ENCODE measurements at regions not wholly inside any gene's neighbourhood (a gene's known extent, or its start where the extent isn't known, plus 50 kb on each side); places are given as distances from the start of the nearest gene placed in this dataset.
A peak's percentile ranks its signal among the peaks of the same experiment; 100 is the strongest.

- Histone ChIP-seq H4K20me1 (replicated peaks in 1 of 2; ENCODE audit: control insufficient read depth in 1 of 2, insufficient read depth in 2 of 2, low read length in 2 of 2) (peaks cover 0 to 2% of the 10 kb centered on the region in 2 experiments), H2BK120ac (replicated peaks; ENCODE audit: low read depth, low read length) (no peak overlapping the region), H3K4ac (replicated peaks; ENCODE audit: insufficient read length, low read depth, low read length) (no peak overlapping the region), H3K9me3 (ENCODE audit: insufficient read depth in 2 of 2, low read depth in 1 of 2, low read length in 1 of 2) (no peaks in the 10 kb centered on the region), H2BK20ac (ENCODE audit: low read length) (no peak overlapping the region), H3K9ac (replicated peaks in 1 of 4; ENCODE audit: extremely low read depth in 1 of 4, low read depth in 3 of 4, low read length in 3 of 4) (no peak overlapping the region), H3K56ac (replicated peaks; ENCODE audit: insufficient read length, low read depth, low read length) (no peak overlapping the region), H3K23me2 (ENCODE audit: low read depth, low read length) (peaks cover 3% of the 10 kb centered on the region; the same call in 1 of the 2 replicates), H3K27ac (ENCODE audit: low read depth, low read length) (no peak overlapping the region), H3K79me2 (ENCODE audit: control insufficient read depth in 1 of 2, insufficient read depth in 2 of 2, low read length in 2 of 2) (no peaks in the 10 kb centered on the region), H2AK5ac (ENCODE audit: low read depth, low read length) (no peak overlapping the region), H3K4me3 (ENCODE audit: extremely low read depth in 1 of 4, insufficient read depth in 2 of 4, low read depth in 3 of 4, low read length in 4 of 4) (no peak overlapping the region), H3K14ac (ENCODE audit: insufficient read length) (no peak overlapping the region), H3K18ac (ENCODE audit: extremely low read depth, low read length) (no peak overlapping the region; the same call in 1 of the 2 replicates), H2BK12ac (ENCODE audit: low read depth, low read length) (peak overlapping the region; percentile 68; the same call in 1 of the 2 replicates), H2AFZ (ENCODE audit: low read length) (no peak overlapping the region), H3K36me3 (ENCODE audit: control insufficient read depth in 2 of 4, insufficient read depth in 4 of 4, low read length in 3 of 4) (no peaks in the 10 kb centered on the region), H3K4me2 (ENCODE audit: insufficient read depth in 1 of 2, low read depth in 2 of 2, low read length in 2 of 2) (no peak overlapping the region), H2BK15ac (ENCODE audit: low read length) (no peak overlapping the region), H3K4me1 (replicated peaks in 1 of 4; ENCODE audit: control insufficient read depth in 3 of 4, insufficient read depth in 4 of 4, low read length in 3 of 4) (peaks cover 0 to 20% (median 8%) of the 10 kb centered on the region in 4 experiments; a peak in 5 of 7 replicates), H2BK5ac (ENCODE audit: low read depth, low read length) (no peak overlapping the region), H3K27me3 (replicated peaks in 1 of 4; ENCODE audit: control insufficient read depth in 3 of 4, extremely low read depth in 1 of 4, insufficient read depth in 3 of 4, low read length in 3 of 4) (0 out of 7 replicates have a peak, but pooled peaks cover 0 to 3% (median 0%) of the 10 kb centered on the region in 4 experiments), H3K79me1 (ENCODE audit: low read depth, low read length) (no peaks in the 10 kb centered on the region), H3K23ac (ENCODE audit: insufficient read length) (no peak overlapping the region), H4K8ac (ENCODE audit: extremely low read depth, insufficient read depth, low read length) (no peak overlapping the region; the same call in 1 of the 2 replicates), H4K91ac (replicated peaks; ENCODE audit: insufficient read length, low read length) (no peak overlapping the region), H4K5ac (ENCODE audit: insufficient read length, low read depth, low read length) (no peak overlapping the region)
- ChIA-PET CTCF (ENCODE audit: partially characterized antibody) (interaction anchor here (0.9 to 3.7 kb wide), 4 partner anchors 10 to 181 kb away, joined by 3 to 19 read pairs (median 3); no protein-coding TSS in a partner anchor), POLR2A (ENCODE audit: partially characterized antibody) (interaction anchor here (0.9 kb wide), 1 partner anchor 11 kb away, joined by 3 read pairs; no protein-coding TSS in a partner anchor)
- FAIRE-seq (no peak), DNase-seq (ENCODE audit: low read depth in 1 of 2, low spot score in 2 of 2) (no peak)
- WGBS, 2 experiments (ENCODE audit: extremely low coverage in 1 of 2, insufficient coverage in 1 of 2, insufficient read length in 1 of 2, insufficient replicate concordance in 2 of 2, low coverage in 1 of 2, low lambda C conversion rate in 2 of 2, missing lambda C conversion rate in 1 of 2), result 68% methylated on average over 5 of the region's 5 CpGs; no CpG with 5 or more reads in 1 of the 2 experiments
- TF ChIP-seq RXRA (IDR thresholded peaks at IDR 0.05; ENCODE audit: insufficient read depth, low read depth, low read length), result no peak
- no peak for TF ChIP-seq ZNF274 (IDR thresholded peaks at IDR 0.05; ENCODE audit: borderline replicate concordance, extremely low read depth, low read length)
- no peak for TF ChIP-seq POLR2AphosphoS5 (IDR thresholded peaks at IDR 0.05; ENCODE audit: low read depth, low read length)
- no peak for TF ChIP-seq YY1 (IDR thresholded peaks at IDR 0.05; ENCODE audit: low read depth, low read length)
- no peak for TF ChIP-seq CREB1 (IDR thresholded peaks at IDR 0.05)
- TF ChIP-seq CTBP2 (IDR thresholded peaks at IDR 0.05; ENCODE audit: borderline replicate concordance, insufficient read depth, insufficient read length, low read length), result no peak
- TF ChIP-seq E2F6 (IDR thresholded peaks at IDR 0.05), result no peak
- TF ChIP-seq CHD1 (IDR thresholded peaks at IDR 0.05; ENCODE audit: low read depth, low read length), result no peak
- TF ChIP-seq SUZ12 (IDR thresholded peaks at IDR 0.05; ENCODE audit: low read length), result no peak
- TF ChIP-seq TAF7 (optimal IDR thresholded peaks at IDR 0.05; ENCODE audit: borderline replicate concordance, low read depth, low read length), result no peak
- no peak for TF ChIP-seq SP4 (IDR thresholded peaks at IDR 0.05; ENCODE audit: low read length)
- TF ChIP-seq KDM4A (IDR thresholded peaks at IDR 0.05; ENCODE audit: low read depth, low read length, severe bottlenecking), result no peak
- TF ChIP-seq SAP30 (IDR thresholded peaks at IDR 0.05; ENCODE audit: insufficient read depth, insufficient replicate concordance, low read length), result no peak
- TF ChIP-seq SRF (IDR thresholded peaks at IDR 0.05; ENCODE audit: low read depth, low read length), result no peak
Observed at GRCh38 chr15:77811270-77811669, 178.6 kb upstream of the LINGO1 start.

Data from H1 (cell line).